Neural cell (in vitro differentiated cells): ENCODE measurements at regions not wholly inside any gene's neighbourhood (a gene's known extent, or its start where the extent isn't known, plus 50 kb on each side); places are given as distances from the start of the nearest gene placed in this dataset.

Experiments
- H2AFZ ChIP-seq: fragments of 200-600, 300-800 bp; sonication (generic), shearing (Covaris generic); 2 replicates; pipeline ENCODE4 v1.6.0; 2014; ENCODE audit warnings: low read depth, mild to moderate bottlenecking, antibody characterized with exemption, low read length, moderate library complexity
- H3F3A ChIP-seq: fragments of 200-600 bp; shearing (Covaris generic); 2 replicates; pipeline ENCODE4 v1.6.1; 2016; ENCODE audit warnings: mild to moderate bottlenecking, moderate library complexity, mixed read lengths, antibody characterized with exemption, low read length; ENCODE audit not compliant: insufficient read depth, poor library complexity, severe bottlenecking
- H3K27ac ChIP-seq: fragments of 200-600, 300-800 bp; sonication (generic), shearing (Covaris generic); 2 replicates; pipeline ENCODE4 v1.5.1; 2014; ENCODE audit warnings: mild to moderate bottlenecking, low read length, moderate library complexity
- H3K27me3 ChIP-seq: fragments of 300-800, 200-600 bp; sonication (generic), shearing (Covaris generic); 2 replicates; pipeline ENCODE4 v1.6.0; 2014; ENCODE audit warnings: mild to moderate bottlenecking, low read depth, low read length, moderate library complexity; ENCODE audit not compliant: insufficient read depth
- H3K36me3 ChIP-seq: fragments of 300-800, 200-600 bp; sonication (generic), shearing (Covaris generic); 2 replicates; pipeline ENCODE4 v1.5.1; 2014; ENCODE audit warnings: mild to moderate bottlenecking, antibody characterized with exemption, low read length, moderate library complexity; ENCODE audit not compliant: insufficient read depth
- H3K4me2 ChIP-seq: fragments of 300-800, 200-600 bp; sonication (generic), shearing (Covaris generic); 2 replicates; pipeline ENCODE4 v1.6.0; 2014; ENCODE audit warnings: mild to moderate bottlenecking, low read length
- H3K4me3 ChIP-seq: fragments of 300-800, 200-600 bp; sonication (generic), shearing (Covaris generic); 2 replicates; pipeline ENCODE4 v1.5.1; 2014; ENCODE audit warnings: mild to moderate bottlenecking, low read length, moderate library complexity
- H3K79me2 ChIP-seq: fragments of 200-600 bp; shearing (Covaris generic); replicated peaks from 2 replicates; pipeline ENCODE4 v1.6.0; 2014; ENCODE audit warnings: mild to moderate bottlenecking, low read length, moderate library complexity; ENCODE audit not compliant: insufficient read depth
- H3K9ac ChIP-seq: fragments of 300-800, 200-600 bp; sonication (generic), shearing (Covaris generic); 2 replicates; pipeline ENCODE4 v1.6.1; 2016; ENCODE audit warnings: mild to moderate bottlenecking, low read length, mixed read lengths
- H3K9me2 ChIP-seq: fragments of 200-600 bp; shearing (Covaris generic); 2 replicates; pipeline ENCODE4 v1.6.1; 2016; ENCODE audit warnings: mild to moderate bottlenecking, low read length, mixed read lengths; ENCODE audit not compliant: insufficient read depth
- H3K9me3 ChIP-seq: fragments of 200-600, 300-800 bp; sonication (generic), shearing (Covaris generic); 2 replicates; pipeline ENCODE4 v1.6.1; 2016; ENCODE audit warnings: mild to moderate bottlenecking, mixed run types, low read length, moderate library complexity, mixed read lengths
- H4K20me1 ChIP-seq: fragments of 200-600 bp; shearing (Covaris generic); 2 replicates; pipeline ENCODE4 v1.6.1; 2016; ENCODE audit warnings: mild to moderate bottlenecking, mixed run types; ENCODE audit not compliant: insufficient read depth
- CTCF ChIP-seq: fragments of 450-650 bp; IDR thresholded peaks from 2 replicates; pipeline ENCODE4 v1.5.1; 2014; ENCODE audit warnings: antibody characterized with exemption, mild to moderate bottlenecking, moderate library complexity; ENCODE audit not compliant: poor library complexity, severe bottlenecking
- EP300 ChIP-seq: fragments of 450-650 bp; conservative IDR thresholded peaks from 2 replicates; pipeline ENCODE4 v1.6.1; 2014; ENCODE audit warnings: antibody characterized with exemption, mild to moderate bottlenecking, moderate library complexity; ENCODE audit not compliant: poor library complexity, severe bottlenecking
- EZH2 ChIP-seq: fragments of 200-600, 300-800 bp; shearing (Covaris generic), sonication (generic); IDR thresholded peaks from 2 replicates; pipeline ENCODE4 v1.6.1; 2014; ENCODE audit warnings: antibody characterized with exemption, low read length, borderline replicate concordance, mild to moderate bottlenecking; ENCODE audit not compliant: insufficient read depth, poor library complexity, severe bottlenecking
- MXI1 ChIP-seq: fragments of 450-650 bp; conservative IDR thresholded peaks from 2 replicates; pipeline ENCODE4 v1.6.1; 2014; ENCODE audit warnings: antibody characterized with exemption, mild to moderate bottlenecking; ENCODE audit not compliant: poor library complexity, severe bottlenecking
- POLR2AphosphoS5 ChIP-seq: IDR thresholded peaks from 2 replicates; pipeline ENCODE4 v1.6.1; 2012
- RAD21 ChIP-seq: fragments of 450-650 bp; conservative IDR thresholded peaks from 2 replicates; pipeline ENCODE4 v1.6.1; 2014; ENCODE audit warnings: antibody characterized with exemption, mild to moderate bottlenecking, moderate library complexity
- REST ChIP-seq: IDR thresholded peaks from 2 replicates; pipeline ENCODE4 v1.6.1; 2012; ENCODE audit warnings: borderline replicate concordance
- SMC3 ChIP-seq: fragments of 450-650 bp; conservative IDR thresholded peaks from 2 replicates; pipeline ENCODE4 v1.6.1; 2014; ENCODE audit warnings: antibody characterized with exemption, mild to moderate bottlenecking, moderate library complexity; ENCODE audit not compliant: poor library complexity
- TAF1 ChIP-seq: IDR thresholded peaks from 2 replicates; pipeline ENCODE4 v1.6.1; 2012; ENCODE audit warnings: low read depth

GRCh38 chr17:36849871-36850348 is 87.4 kb upstream of the LHX1 start:
- no peak for TF ChIP-seq EZH2
- no peak for TF ChIP-seq EP300
- TF ChIP-seq CTCF = no peak
- no peak for TF ChIP-seq MXI1
- TF ChIP-seq SMC3 = no peak
- TF ChIP-seq RAD21 = no peak
- TF ChIP-seq TAF1 = no peak
- no peak for TF ChIP-seq REST
- no peak for TF ChIP-seq POLR2AphosphoS5
- no peaks in the 10 kb centered on the region for H3K36me3 ChIP-seq

GRCh38 chr17:36850790-36851189 is 86.5 kb upstream of the LHX1 start:
- no peaks in the 10 kb centered on the region for H3K9me3 ChIP-seq
- H3K9ac ChIP-seq = no peak overlapping the region
- H2AFZ ChIP-seq = no peak overlapping the region
- H3K4me2 ChIP-seq = no peak overlapping the region
- no peaks in the 10 kb centered on the region for H3K79me2 ChIP-seq
- no peaks in the 10 kb centered on the region for H4K20me1 ChIP-seq
- no peaks in the 10 kb centered on the region for H3K27me3 ChIP-seq
- H3K36me3 ChIP-seq = no peaks in the 10 kb centered on the region
- TF ChIP-seq SMC3 = no peak
- TF ChIP-seq CTCF = no peak
- no peak for TF ChIP-seq MXI1
- TF ChIP-seq EZH2 = no peak
- no peak for TF ChIP-seq RAD21
- no peak for TF ChIP-seq EP300
- TF ChIP-seq POLR2AphosphoS5 = no peak
- H3K4me3 ChIP-seq = no peak overlapping the region
- H3K9me2 ChIP-seq = no peaks in the 10 kb centered on the region
- no peak overlapping the region for H3K27ac ChIP-seq
- H3F3A ChIP-seq = no peaks in the 10 kb centered on the region

More at GRCh38 chr17:36849871-36850348, 87.4 kb upstream of the LHX1 start:
- Histone ChIP-seq H3K27ac (no peak overlapping the region), H3K4me2 (no peak overlapping the region), H3K79me2 (no peaks in the 10 kb centered on the region), H3K9me3 (no peaks in the 10 kb centered on the region), H4K20me1 (no peaks in the 10 kb centered on the region), H3F3A (no peaks in the 10 kb centered on the region), H3K4me3 (no peak overlapping the region), H2AFZ (no peak overlapping the region), H3K9ac (no peak overlapping the region), H3K27me3 (no peaks in the 10 kb centered on the region), H3K9me2 (no peaks in the 10 kb centered on the region)
